ENCODE measurements at regions not wholly inside any gene's neighbourhood (a gene's known extent, or its start where the extent isn't known, plus 50 kb on each side); places are given as distances from the start of the nearest gene placed in this dataset.

DNA sequence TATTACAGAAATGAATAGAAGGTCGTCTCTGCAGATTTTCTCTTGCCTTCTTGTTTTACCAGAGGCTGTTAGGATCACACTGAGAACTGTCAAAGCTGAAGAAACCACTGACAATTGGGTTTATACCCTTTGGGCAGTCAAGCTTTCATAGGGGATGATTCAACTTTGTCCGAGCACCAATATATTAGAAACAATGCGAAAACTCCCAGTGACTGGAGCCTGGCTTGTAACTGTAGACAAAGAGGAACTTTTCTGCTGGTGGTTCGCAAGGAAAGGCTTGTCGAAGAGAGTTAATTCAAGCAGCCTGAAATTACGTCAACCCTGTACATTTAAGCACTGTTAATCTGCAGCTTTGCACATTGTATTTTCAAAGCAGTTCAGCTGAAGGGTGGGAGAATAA, 193.2 kb upstream of the ZNF385D start:
- POLR2A ChIA-PET = no interaction called here

GRCh38 chr3:21952856-21953255, 201.8 kb upstream of the ZNF385D start:
- Histone ChIP-seq H3K4me1 (ENCODE audit: control insufficient read depth, insufficient read depth, low read length) (no peaks in the 10 kb centered on the region), H3K27ac (ENCODE audit: extremely low read depth, low read depth, low read length) (no peak overlapping the region), H3K36me3 (ENCODE audit: control insufficient read depth in 2 of 2, insufficient read depth in 1 of 2, low read length in 2 of 2) (no peaks in the 10 kb centered on the region), H3K4me3 (ENCODE audit: low read depth, low read length) (no peak overlapping the region), H3K9me3 (ENCODE audit: control insufficient read depth, insufficient read depth, low read depth, low read length) (no peaks in the 10 kb centered on the region)
- POLR2A ChIA-PET = no interaction called here
- no peak for TF ChIP-seq ZFP69B (tag by site-specific recombination; IDR thresholded peaks at IDR 0.05)
- no peak for TF ChIP-seq ZNF2 (tag by site-specific recombination; IDR thresholded peaks at IDR 0.05)
- TF ChIP-seq, protein P1, sequence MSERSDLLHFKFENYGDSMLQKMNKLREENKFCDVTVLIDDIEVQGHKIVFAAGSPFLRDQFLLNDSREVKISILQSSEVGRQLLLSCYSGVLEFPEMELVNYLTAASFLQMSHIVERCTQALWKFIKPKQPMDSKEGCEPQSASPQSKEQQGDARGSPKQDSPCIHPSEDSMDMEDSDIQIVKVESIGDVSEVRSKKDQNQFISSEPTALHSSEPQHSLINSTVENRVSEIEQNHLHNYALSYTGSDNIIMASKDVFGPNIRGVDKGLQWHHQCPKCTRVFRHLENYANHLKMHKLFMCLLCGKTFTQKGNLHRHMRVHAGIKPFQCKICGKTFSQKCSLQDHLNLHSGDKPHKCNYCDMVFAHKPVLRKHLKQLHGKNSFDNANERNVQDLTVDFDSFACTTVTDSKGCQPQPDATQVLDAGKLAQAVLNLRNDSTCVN (tag by site-specific recombination; optimal IDR thresholded peaks at IDR 0.05) = no peak
- no peak for TF ChIP-seq ZFP37 (tag by site-specific recombination; IDR thresholded peaks at IDR 0.05)
- TF ChIP-seq, protein P2, sequence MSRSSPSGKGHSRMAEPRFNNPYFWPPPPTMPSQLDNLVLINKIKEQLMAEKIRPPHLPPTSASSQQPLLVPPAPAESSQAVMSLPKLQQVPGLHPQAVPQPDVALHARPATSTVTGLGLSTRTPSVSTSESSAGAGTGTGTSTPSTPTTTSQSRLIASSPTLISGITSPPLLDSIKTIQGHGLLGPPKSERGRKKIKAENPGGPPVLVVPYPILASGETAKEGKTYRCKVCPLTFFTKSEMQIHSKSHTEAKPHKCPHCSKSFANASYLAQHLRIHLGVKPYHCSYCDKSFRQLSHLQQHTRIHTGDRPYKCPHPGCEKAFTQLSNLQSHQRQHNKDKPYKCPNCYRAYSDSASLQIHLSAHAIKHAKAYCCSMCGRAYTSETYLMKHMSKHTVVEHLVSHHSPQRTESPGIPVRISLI (tag by site-specific recombination; IDR thresholded peaks at IDR 0.05) = no peak
- TF ChIP-seq ZNF785 (tag by site-specific recombination; IDR thresholded peaks at IDR 0.05) = no peak
- no peak for TF ChIP-seq ZNF501 (tag by site-specific recombination; IDR thresholded peaks at IDR 0.05)
- no peak for TF ChIP-seq ZBTB48 (tag by site-specific recombination; IDR thresholded peaks at IDR 0.05)
- TF ChIP-seq ZNF138 (tag by site-specific recombination; IDR thresholded peaks at IDR 0.05; ENCODE audit: borderline replicate concordance) = no peak
- TF ChIP-seq ZSCAN30 (tag by site-specific recombination; IDR thresholded peaks at IDR 0.05) = no peak
- TF ChIP-seq ZNF214 (tag by site-specific recombination; IDR thresholded peaks at IDR 0.05; ENCODE audit: borderline replicate concordance) = no peak
- TF ChIP-seq ZNF624 (tag by site-specific recombination; IDR thresholded peaks at IDR 0.05) = no peak
- no peak for TF ChIP-seq ZNF350 (tag by site-specific recombination; IDR thresholded peaks at IDR 0.05)
- no peak for TF ChIP-seq TRIM28 (IDR thresholded peaks at IDR 0.05; ENCODE audit: borderline replicate concordance, low read length)
- CTCF ChIA-PET = no interaction called here

More for the DNA sequence above, 193.2 kb upstream of the ZNF385D start:
- Histone ChIP-seq H3K36me3 (ENCODE audit: control insufficient read depth in 2 of 2, insufficient read depth in 1 of 2, low read length in 2 of 2) (no peaks in the 10 kb centered on the region), H3K27ac (ENCODE audit: extremely low read depth, low read depth, low read length) (no peak overlapping the region), H3K4me3 (ENCODE audit: low read depth, low read length) (no peak overlapping the region), H3K9me3 (ENCODE audit: control insufficient read depth, insufficient read depth, low read depth, low read length) (no peaks in the 10 kb centered on the region), H3K4me1 (ENCODE audit: control insufficient read depth, insufficient read depth, low read length) (no peaks in the 10 kb centered on the region)
- no peak for TF ChIP-seq ZNF544 (tag by site-specific recombination; IDR thresholded peaks at IDR 0.05)
- TF ChIP-seq ZSCAN18 (tag by site-specific recombination; IDR thresholded peaks at IDR 0.05) = no peak
- TF ChIP-seq ZNF596 (tag by site-specific recombination; IDR thresholded peaks at IDR 0.05) = no peak
- TF ChIP-seq TCF7L2 (IDR thresholded peaks at IDR 0.05; ENCODE audit: borderline replicate concordance, low read depth, low read length) = no peak
- TF ChIP-seq ZNF777 (tag by site-specific recombination; IDR thresholded peaks at IDR 0.05; ENCODE audit: borderline replicate concordance) = no peak
- no peak for TF ChIP-seq ZNF837 (tag by site-specific recombination; IDR thresholded peaks at IDR 0.05)
- TF ChIP-seq ZNF132 (tag by site-specific recombination; IDR thresholded peaks at IDR 0.05; ENCODE audit: borderline replicate concordance) = no peak
- TF ChIP-seq, protein P3, sequence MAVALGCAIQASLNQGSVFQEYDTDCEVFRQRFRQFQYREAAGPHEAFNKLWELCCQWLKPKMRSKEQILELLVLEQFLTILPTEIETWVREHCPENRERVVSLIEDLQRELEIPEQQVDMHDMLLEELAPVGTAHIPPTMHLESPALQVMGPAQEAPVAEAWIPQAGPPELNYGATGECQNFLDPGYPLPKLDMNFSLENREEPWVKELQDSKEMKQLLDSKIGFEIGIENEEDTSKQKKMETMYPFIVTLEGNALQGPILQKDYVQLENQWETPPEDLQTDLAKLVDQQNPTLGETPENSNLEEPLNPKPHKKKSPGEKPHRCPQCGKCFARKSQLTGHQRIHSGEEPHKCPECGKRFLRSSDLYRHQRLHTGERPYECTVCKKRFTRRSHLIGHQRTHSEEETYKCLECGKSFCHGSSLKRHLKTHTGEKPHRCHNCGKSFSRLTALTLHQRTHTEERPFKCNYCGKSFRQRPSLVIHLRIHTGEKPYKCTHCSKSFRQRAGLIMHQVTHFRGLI (tag by site-specific recombination; IDR thresholded peaks at IDR 0.05) = no peak
- no peak for TF ChIP-seq HOXA7 (CRISPR knock-in tag; IDR thresholded peaks at IDR 0.05; ENCODE audit: borderline replicate concordance)
- no peak for TF ChIP-seq ZNF830 (tag by site-specific recombination; IDR thresholded peaks at IDR 0.05; ENCODE audit: low read depth)
- TF ChIP-seq PRDM1 (tag by site-specific recombination; IDR thresholded peaks at IDR 0.05) = no peak
- no peak for TF ChIP-seq BCL11B (tag by site-specific recombination; IDR thresholded peaks at IDR 0.05; ENCODE audit: low read depth)
- TF ChIP-seq, protein P4, sequence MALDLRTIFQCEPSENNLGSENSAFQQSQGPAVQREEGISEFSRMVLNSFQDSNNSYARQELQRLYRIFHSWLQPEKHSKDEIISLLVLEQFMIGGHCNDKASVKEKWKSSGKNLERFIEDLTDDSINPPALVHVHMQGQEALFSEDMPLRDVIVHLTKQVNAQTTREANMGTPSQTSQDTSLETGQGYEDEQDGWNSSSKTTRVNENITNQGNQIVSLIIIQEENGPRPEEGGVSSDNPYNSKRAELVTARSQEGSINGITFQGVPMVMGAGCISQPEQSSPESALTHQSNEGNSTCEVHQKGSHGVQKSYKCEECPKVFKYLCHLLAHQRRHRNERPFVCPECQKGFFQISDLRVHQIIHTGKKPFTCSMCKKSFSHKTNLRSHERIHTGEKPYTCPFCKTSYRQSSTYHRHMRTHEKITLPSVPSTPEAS (tag by site-specific recombination; IDR thresholded peaks at IDR 0.05) = no peak
- no peak for TF ChIP-seq GLI2 (tag by site-specific recombination; IDR thresholded peaks at IDR 0.05; ENCODE audit: borderline replicate concordance, low read depth)
- no peak for TF ChIP-seq ZFHX2 (tag by site-specific recombination; conservative IDR thresholded peaks at IDR 0.05)
- TF ChIP-seq ZNF24 (tag by site-specific recombination; IDR thresholded peaks at IDR 0.05) = no peak
- CTCF ChIA-PET = no interaction called here

Data from HEK293 (cell line).